ENCODE measurements at regions not wholly inside any gene's neighbourhood (a gene's known extent, or its start where the extent isn't known, plus 50 kb on each side); places are given as distances from the start of the nearest gene placed in this dataset.

DNA sequence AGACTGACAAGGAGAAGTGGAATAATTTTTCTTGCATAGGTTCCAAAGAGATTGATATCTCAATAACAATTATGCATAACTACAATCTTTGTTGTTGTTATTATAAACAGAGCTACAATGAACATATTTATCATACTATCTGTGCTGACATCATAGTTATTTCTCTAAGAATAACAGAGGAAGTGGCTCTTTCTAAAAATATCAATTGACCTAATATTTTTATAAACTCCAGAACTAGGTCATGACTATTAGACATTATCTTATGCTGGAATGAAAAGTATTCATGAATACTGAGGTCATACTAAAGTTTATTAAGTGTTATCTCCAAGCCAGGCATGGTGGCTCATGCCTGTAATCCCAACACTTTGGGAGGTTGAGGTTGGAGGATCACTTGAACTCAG lies 114.1 kb downstream of the DCLK3 start:
- TF ChIP-seq RNF2 (IDR thresholded peaks at IDR 0.05; ENCODE audit: borderline replicate concordance, low read depth) (no peak), CEBPB (IDR thresholded peaks at IDR 0.05) (no peak), CHD4 (IDR thresholded peaks at IDR 0.05; ENCODE audit: borderline replicate concordance) (no peak), TFCP2L1 (CRISPR knock-in tag; IDR thresholded peaks at IDR 0.05) (no peak), POLR2AphosphoS2 (conservative IDR thresholded peaks at IDR 0.05; ENCODE audit: low read length) (no peak)
- H3K9me3 ChIP-seq = peaks cover 7% of the 10 kb centered on the region; the same call in 1 of the 3 replicates
- H3K4me2 ChIP-seq = no peak overlapping the region
- no peak overlapping the region for H3K4me3 ChIP-seq
- FAIRE-seq = no peak
- H3K27ac ChIP-seq = peak overlapping the region; percentile 78 to 85; a peak in 5 of 6 replicates
- DNase-seq (ENCODE audit: low read depth in 1 of 2, low spot score in 1 of 2) = no peak
- ChIA-PET CTCF (interaction anchor here (1.4 to 2.8 kb wide), 2 partner anchors 47 to 51 kb away, joined by 3 to 7 read pairs; no protein-coding TSS in a partner anchor), POLR2A (no interaction called here)
- H3K4me1 ChIP-seq = peaks cover 39% of the 10 kb centered on the region
- no peak for ATAC-seq

GRCh38 chr3:36649125-36649524 lies 115.2 kb downstream of the DCLK3 start:
- Histone ChIP-seq H3K4me2 (peak overlapping the region; percentile 77), H3K4me3 (no peak overlapping the region), H3K27ac (peak overlapping the region; percentile 78 to 85), H3K9me3 (peaks cover 7% of the 10 kb centered on the region; the same call in 1 of the 3 replicates), H3K4me1 (peaks cover 39% of the 10 kb centered on the region)
- DNase-seq (ENCODE audit: low read depth in 1 of 2, low spot score in 1 of 2) = no peak
- TF ChIP-seq TP53 (CRISPR knock-in tag; IDR thresholded peaks at IDR 0.05) (no peak), MAFK (IDR thresholded peaks at IDR 0.05; ENCODE audit: partially characterized antibody) (no peak), HOXA7 (CRISPR knock-in tag; IDR thresholded peaks at IDR 0.05) (no peak), PHF8 (IDR thresholded peaks at IDR 0.05; ENCODE audit: borderline replicate concordance, low read depth) (no peak), RFX5 (IDR thresholded peaks at IDR 0.05) (no peak), CEBPB (IDR thresholded peaks at IDR 0.05) (no peak), CHD2 (IDR thresholded peaks at IDR 0.05; ENCODE audit: low read length, partially characterized antibody) (no peak), HOXB13 (CRISPR knock-in tag; IDR thresholded peaks at IDR 0.05; ENCODE audit: low read depth) (no peak), RARB (CRISPR knock-in tag; IDR thresholded peaks at IDR 0.05) (no peak), FOXS1 (CRISPR knock-in tag; IDR thresholded peaks at IDR 0.05) (no peak)
- TF ChIP-seq, protein P1, sequence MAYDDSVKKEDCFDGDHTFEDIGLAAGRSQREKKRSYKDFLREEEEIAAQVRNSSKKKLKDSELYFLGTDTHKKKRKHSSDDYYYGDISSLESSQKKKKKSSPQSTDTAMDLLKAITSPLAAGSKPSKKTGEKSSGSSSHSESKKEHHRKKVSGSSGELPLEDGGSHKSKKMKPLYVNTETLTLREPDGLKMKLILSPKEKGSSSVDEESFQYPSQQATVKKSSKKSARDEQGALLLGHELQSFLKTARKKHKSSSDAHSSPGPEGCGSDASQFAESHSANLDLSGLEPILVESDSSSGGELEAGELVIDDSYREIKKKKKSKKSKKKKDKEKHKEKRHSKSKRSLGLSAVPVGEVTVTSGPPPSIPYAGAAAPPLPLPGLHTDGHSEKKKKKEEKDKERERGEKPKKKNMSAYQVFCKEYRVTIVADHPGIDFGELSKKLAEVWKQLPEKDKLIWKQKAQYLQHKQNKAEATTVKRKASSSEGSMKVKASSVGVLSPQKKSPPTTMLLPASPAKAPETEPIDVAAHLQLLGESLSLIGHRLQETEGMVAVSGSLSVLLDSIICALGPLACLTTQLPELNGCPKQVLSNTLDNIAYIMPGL (CRISPR knock-in tag; IDR thresholded peaks at IDR 0.05; ENCODE audit: borderline replicate concordance) = no peak
- peak; percentile 50 to 66; a peak in 5 of 6 replicates for ATAC-seq
- FAIRE-seq = no peak
- POLR2A ChIA-PET = interaction anchor here (1.0 kb wide), 1 partner anchor 30 kb away, joined by 5 read pairs; no protein-coding TSS in a partner anchor
- 33% methylated on average over 1 of the region's 1 CpG for WGBS (ENCODE audit: missing lambda C conversion rate)
- CTCF ChIA-PET = no interaction called here

- TF ChIP-seq JUNB (IDR thresholded peaks at IDR 0.05) = peak; percentile 95
- peak; percentile 54 to 83; a peak in 2 of 5 replicates for TF ChIP-seq EP300 (IDR thresholded peaks at IDR 0.05)
- peak in 1 of 2 experiments; percentile 31; a peak in 1 of 5 replicates for TF ChIP-seq RAD21 (conservative IDR thresholded peaks at IDR 0.05 in 1 of 2, IDR thresholded peaks at IDR 0.05 in 1 of 2)
- TF ChIP-seq FOSL2 (IDR thresholded peaks at IDR 0.05) = peak; percentile 82
- TF ChIP-seq FOSL2 (CRISPR knock-in tag; IDR thresholded peaks at IDR 0.05) = peak; percentile 81
- TF ChIP-seq ZSCAN20 (CRISPR knock-in tag; IDR thresholded peaks at IDR 0.05) = no peak
- TF ChIP-seq CHD4 (IDR thresholded peaks at IDR 0.05; ENCODE audit: borderline replicate concordance) = no peak
- TF ChIP-seq CHD2 (IDR thresholded peaks at IDR 0.05; ENCODE audit: low read length, partially characterized antibody) = no peak
- peak; percentile 9 to 30; a peak in 1 of 4 replicates for TF ChIP-seq CEBPB (IDR thresholded peaks at IDR 0.05)
- TF ChIP-seq TP53 (CRISPR knock-in tag; IDR thresholded peaks at IDR 0.05) = no peak
- TF ChIP-seq BCL3 (IDR thresholded peaks at IDR 0.05) = peak; percentile 34; the same call in 1 of the 3 replicates
- TF ChIP-seq GATA3 (IDR thresholded peaks at IDR 0.05; ENCODE audit: borderline replicate concordance) = peak; percentile 69; the same call in 1 of the 2 replicates
- TF ChIP-seq KDM1A (IDR thresholded peaks at IDR 0.05; ENCODE audit: low read depth) = no peak
- peak; percentile 75 to 90; a peak in 3 of 5 replicates for TF ChIP-seq JUN (IDR thresholded peaks at IDR 0.05)
- TF ChIP-seq HEYL (CRISPR knock-in tag; IDR thresholded peaks at IDR 0.05) = no peak
- no peak for TF ChIP-seq ZFP36 (IDR thresholded peaks at IDR 0.05; ENCODE audit: borderline replicate concordance, partially characterized antibody)
- TF ChIP-seq SMC3 (IDR thresholded peaks at IDR 0.05) = 0 out of 3 replicates have a peak, but pooled peaks have one; percentile 27
- no peak for TF ChIP-seq RFX5 (IDR thresholded peaks at IDR 0.05)
- no peak for TF ChIP-seq EHF (CRISPR knock-in tag; IDR thresholded peaks at IDR 0.05)
- peak; percentile 81 to 92 for ATAC-seq
- CTCF ChIA-PET = interaction anchor here (1.3 to 1.4 kb wide), 2 partner anchors 39 to 683 kb away, joined by 3 to 4 read pairs; no protein-coding TSS in a partner anchor
- 10% methylated on average over 5 of the region's 5 CpGs for WGBS (ENCODE audit: missing lambda C conversion rate)
- H3K4me3 ChIP-seq = no peak overlapping the region
- H3K4me1 ChIP-seq = peaks cover 39% of the 10 kb centered on the region
- peak; percentile 24 to 76 for DNase-seq (ENCODE audit: low read depth in 1 of 2, low spot score in 1 of 2)
- H3K27ac ChIP-seq = peak overlapping the region; percentile 86 to 88
- peaks cover 4% of the 10 kb centered on the region; the same call in 1 of the 3 replicates for H3K9me3 ChIP-seq
- POLR2A ChIA-PET = interaction anchor here (1.0 kb wide), 1 partner anchor 31 kb away, joined by 5 read pairs; no protein-coding TSS in a partner anchor
- H3K4me2 ChIP-seq = peak overlapping the region; percentile 77
- FAIRE-seq = peak; percentile 88
These were observed 115.9 kb downstream of the DCLK3 start for GRCh38 chr3:36648241-36649034.
